ENCODE measurements at regions not wholly inside any gene's neighbourhood (a gene's known extent, or its start where the extent isn't known, plus 50 kb on each side); places are given as distances from the start of the nearest gene placed in this dataset.

DNA sequence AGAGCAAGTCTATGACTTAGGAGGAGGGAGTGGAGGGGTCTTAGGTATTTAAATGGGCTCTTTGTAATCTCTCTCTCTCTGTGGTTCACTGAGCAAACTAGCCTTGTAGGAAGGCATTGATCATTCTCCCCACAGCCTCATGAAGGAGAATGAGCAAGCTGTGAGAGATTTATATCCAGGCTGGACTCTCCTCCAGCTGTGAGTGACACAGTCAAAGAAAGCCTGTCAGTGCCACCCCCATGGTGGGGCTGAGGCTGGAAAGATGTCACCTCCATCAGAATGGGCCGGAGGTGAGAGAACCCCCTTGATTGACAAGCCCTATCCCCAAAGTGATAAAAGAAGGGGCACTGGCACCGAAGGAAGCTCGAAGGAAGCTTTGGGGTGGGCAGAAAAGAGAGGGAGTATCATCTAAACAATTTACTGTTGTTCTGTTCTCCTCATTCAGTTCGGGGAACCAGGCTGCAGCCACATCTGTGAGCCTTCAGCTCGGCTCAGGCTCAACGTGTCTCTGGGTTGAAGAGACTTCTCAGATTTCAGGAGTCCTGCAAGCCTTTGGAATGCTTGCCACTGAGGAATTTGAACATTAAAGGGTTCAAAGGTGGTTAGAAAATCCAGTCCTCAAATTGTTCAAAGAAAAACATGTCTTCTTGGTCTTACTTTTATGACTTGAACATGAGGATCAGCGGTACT lies 538.2 kb upstream of the ZNF462 start:
- TF ChIP-seq POLR2AphosphoS5 (IDR thresholded peaks at IDR 0.05) (no peak), POLR2A (IDR thresholded peaks at IDR 0.05) (no peak)
